ENCODE measurements at regions not wholly inside any gene's neighbourhood (a gene's known extent, or its start where the extent isn't known, plus 50 kb on each side); places are given as distances from the start of the nearest gene placed in this dataset.

DNA sequence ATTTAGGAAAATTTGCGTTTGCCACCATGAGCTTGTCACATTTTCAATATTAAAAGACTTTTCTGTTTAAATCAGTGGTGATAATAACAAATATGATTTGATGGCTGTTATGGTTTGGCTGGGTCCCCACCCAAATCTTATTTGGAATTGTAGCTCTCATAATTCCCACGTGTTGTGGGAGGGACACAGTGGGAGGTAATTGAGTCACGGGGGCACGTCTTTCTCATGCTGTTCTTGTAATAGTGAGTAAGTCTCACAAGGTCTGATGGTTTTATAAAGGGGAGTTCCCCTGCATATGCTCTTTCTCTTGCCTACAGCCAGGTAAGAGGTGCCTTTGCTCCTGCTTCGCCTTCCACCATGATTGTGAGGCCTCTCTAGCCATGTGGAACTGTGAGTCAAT is 83.4 kb upstream of the RGPD4 start:
- no CpG with 5 or more reads among the region's 5 CpGs for WGBS (ENCODE audit: extremely low coverage, insufficient read length, low lambda C conversion rate)

More for the DNA sequence above, 83.4 kb upstream of the RGPD4 start:
- H3K4me3 Mint-ChIP-seq: no peak overlapping the region; a peak in 1 of 5 replicates
- Histone ChIP-seq H4K20me1 (ENCODE audit: control insufficient read depth, insufficient read depth, insufficient read length) (no peaks in the 10 kb centered on the region), H2AFZ (ENCODE audit: low read length) (no peak overlapping the region), H3K79me2 (ENCODE audit: insufficient read depth, low read length) (no peaks in the 10 kb centered on the region), H2BK20ac (ENCODE audit: low read depth, low read length, poor library complexity, severe bottlenecking) (no peak overlapping the region), H3K27me3 (ENCODE audit: insufficient read depth, low read length) (no peaks in the 10 kb centered on the region), H2BK12ac (ENCODE audit: insufficient read length, low read depth, low read length) (no peak overlapping the region), H3K14ac (ENCODE audit: insufficient read depth, low read length) (no peak overlapping the region), H3K4me1 (ENCODE audit: insufficient read depth, low read length) (no peaks in the 10 kb centered on the region), H3K79me1 (ENCODE audit: insufficient read depth, low read depth, low read length, poor library complexity, severe bottlenecking) (no peaks in the 10 kb centered on the region), H2BK120ac (ENCODE audit: low read depth, low read length, poor library complexity, severe bottlenecking) (no peak overlapping the region), H3K23me2 (ENCODE audit: insufficient read length, low read depth, low read length, poor library complexity, severe bottlenecking) (no peaks in the 10 kb centered on the region), H3K4me2 (ENCODE audit: insufficient read depth, insufficient read length, low read length) (no peak overlapping the region), H4K91ac (ENCODE audit: insufficient read length, low read depth, low read length) (no peak overlapping the region), H3K18ac (ENCODE audit: insufficient read length, low read depth, low read length) (no peak overlapping the region), H2BK5ac (ENCODE audit: insufficient read length, low read length) (no peak overlapping the region), H2BK15ac (ENCODE audit: low read depth, low read length) (no peak overlapping the region), H3K4ac (ENCODE audit: low read depth, low read length) (no peak overlapping the region), H3K9ac (ENCODE audit: extremely low read depth, insufficient read length, low read length) (no peak overlapping the region), H3K27ac (ENCODE audit: insufficient read length, low read depth, low read length) (no peak overlapping the region), H2AK5ac (ENCODE audit: insufficient read length, low read length) (no peak overlapping the region), H3T11ph (ENCODE audit: low read length) (no peak overlapping the region), H4K5ac (ENCODE audit: insufficient read length, low read depth, low read length) (no peak overlapping the region), H3K9me3 (ENCODE audit: control insufficient read depth, low read depth, low read length) (no peaks in the 10 kb centered on the region), H3K23ac (ENCODE audit: insufficient read length, low read depth, low read length) (no peak overlapping the region), H4K8ac (replicated peaks; ENCODE audit: insufficient read length, low read depth, low read length) (no peak overlapping the region), H3K56ac (ENCODE audit: insufficient read length, low read depth, low read length) (no peak overlapping the region)
- peak overlapping the region in 1 of 3 experiments; percentile 55; a peak in 1 of 7 replicates for H3K27ac Mint-ChIP-seq
- H3K36me3 Mint-ChIP-seq (ENCODE audit: insufficient read depth in 1 of 3, low read depth in 3 of 3): no peaks in the 10 kb centered on the region
- peaks cover 0 to 2% of the 10 kb centered on the region in 2 experiments; a peak in 1 of 5 replicates for H3K9me3 Mint-ChIP-seq
- DNase-seq: no peak
- peaks cover 0 to 2% of the 10 kb centered on the region in 2 experiments; a peak in 3 of 4 replicates for H3K4me1 Mint-ChIP-seq
- no peaks in the 10 kb centered on the region for H3K27me3 Mint-ChIP-seq (ENCODE audit: low read depth)
- TF ChIP-seq, protein P1, sequence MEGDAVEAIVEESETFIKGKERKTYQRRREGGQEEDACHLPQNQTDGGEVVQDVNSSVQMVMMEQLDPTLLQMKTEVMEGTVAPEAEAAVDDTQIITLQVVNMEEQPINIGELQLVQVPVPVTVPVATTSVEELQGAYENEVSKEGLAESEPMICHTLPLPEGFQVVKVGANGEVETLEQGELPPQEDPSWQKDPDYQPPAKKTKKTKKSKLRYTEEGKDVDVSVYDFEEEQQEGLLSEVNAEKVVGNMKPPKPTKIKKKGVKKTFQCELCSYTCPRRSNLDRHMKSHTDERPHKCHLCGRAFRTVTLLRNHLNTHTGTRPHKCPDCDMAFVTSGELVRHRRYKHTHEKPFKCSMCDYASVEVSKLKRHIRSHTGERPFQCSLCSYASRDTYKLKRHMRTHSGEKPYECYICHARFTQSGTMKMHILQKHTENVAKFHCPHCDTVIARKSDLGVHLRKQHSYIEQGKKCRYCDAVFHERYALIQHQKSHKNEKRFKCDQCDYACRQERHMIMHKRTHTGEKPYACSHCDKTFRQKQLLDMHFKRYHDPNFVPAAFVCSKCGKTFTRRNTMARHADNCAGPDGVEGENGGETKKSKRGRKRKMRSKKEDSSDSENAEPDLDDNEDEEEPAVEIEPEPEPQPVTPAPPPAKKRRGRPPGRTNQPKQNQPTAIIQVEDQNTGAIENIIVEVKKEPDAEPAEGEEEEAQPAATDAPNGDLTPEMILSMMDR (conservative IDR thresholded peaks at IDR 0.05): no peak

Data from H9 (cell line).